PC-9 (cell line): ENCODE measurements at regions not wholly inside any gene's neighbourhood (a gene's known extent, or its start where the extent isn't known, plus 50 kb on each side); places are given as distances from the start of the nearest gene placed in this dataset.
A peak's percentile ranks its signal among the peaks of the same experiment; 100 is the strongest.

ENCODE experiments used
- BruUV-seq: library from RNA; stranded (reverse); fragments of 400-500 nt; replicated peaks from 2 replicates; lab custom pipeline; 2021; lab: Mats Ljungman, UMichigan
- CTCF ChIA-PET: fragments of 300-600 bp; sonication (Branson Sonifier 250); formaldehyde crosslinking; loops from one replicate; lab custom pipeline; 2022; ENCODE audit warnings: antibody characterized with exemption; lab: Charles Lee
- POLR2A ChIA-PET: fragments of 300-600 bp; sonication (Branson Sonifier 250); formaldehyde crosslinking; loops from one replicate; lab custom pipeline; 2022; ENCODE audit warnings: antibody characterized with exemption; ENCODE audit not compliant: unreplicated experiment; lab: Charles Lee
- DNase-seq, 2 experiments: peaks; one replicate each; pipeline versions ENCODE4 v3.0.0 to v3.0.0-alpha.2; 2015 to 2022; ENCODE audit warnings: mixed read lengths in 1 of 2
- H2AFZ ChIP-seq: fragments of 200-600 bp; sonication (generic); 2 replicates; pipeline ENCODE4 v1.8.1; 2017; ENCODE audit warnings: antibody characterized with exemption
- H3F3A ChIP-seq: fragments of 200-600 bp; sonication (generic); 2 replicates; pipeline ENCODE4 v1.8.1; 2017; ENCODE audit warnings: antibody characterized with exemption, mild to moderate bottlenecking, low read depth; ENCODE audit not compliant: insufficient read depth
- H3K27ac ChIP-seq: fragments of 200-600 bp; sonication (generic); 2 replicates; pipeline ENCODE4 v1.6.1; 2016; ENCODE audit warnings: mixed run types
- H3K27me3 ChIP-seq: fragments of 200-600 bp; sonication (generic); 2 replicates; pipeline ENCODE4 v1.6.1; 2016; ENCODE audit warnings: low read depth, mixed run types; ENCODE audit not compliant: insufficient read depth
- H3K36me3 ChIP-seq: fragments of 200-600 bp; sonication (generic); 2 replicates; pipeline ENCODE4 v1.6.1; 2016; ENCODE audit warnings: low read depth, mixed run types
- H3K4me1 ChIP-seq: fragments of 200-600 bp; sonication (generic); replicated peaks from 2 replicates; pipeline ENCODE4 v1.6.1; 2016; ENCODE audit warnings: mixed run types; ENCODE audit not compliant: insufficient read depth
- H3K4me2 ChIP-seq: fragments of 200-600 bp; sonication (generic); 2 replicates; pipeline ENCODE4 v1.6.1; 2017; ENCODE audit warnings: mixed run types
- H3K4me3 ChIP-seq: fragments of 200-600 bp; sonication (generic); 2 replicates; pipeline ENCODE4 v1.6.1; 2016; ENCODE audit warnings: mixed run types
- H3K79me2 ChIP-seq: fragments of 200-600 bp; sonication (generic); 2 replicates; pipeline ENCODE4 v1.6.1; 2017; ENCODE audit warnings: low read depth, mixed run types
- H3K9me2 ChIP-seq: fragments of 200-600 bp; sonication (generic); 2 replicates; pipeline ENCODE4 v1.8.1; 2017; ENCODE audit warnings: mild to moderate bottlenecking; ENCODE audit not compliant: insufficient read depth
- H3K9me3 ChIP-seq: fragments of 200-600 bp; sonication (generic); 2 replicates; pipeline ENCODE4 v1.8.1; 2016; ENCODE audit warnings: low read depth; ENCODE audit not compliant: insufficient read depth
- H4K20me1 ChIP-seq: fragments of 200-600 bp; sonication (generic); 2 replicates; pipeline ENCODE4 v1.8.1; 2017; ENCODE audit not compliant: insufficient read depth
- EZH2 ChIP-seq: fragments of 200-600 bp; sonication (generic); IDR thresholded peaks from 2 replicates; pipeline ENCODE4 v1.8.0; 2017; ENCODE audit warnings: antibody characterized with exemption, low read depth
- intact Hi-C: fragments of 100-400 bp; cut with micrococcal nuclease; formaldehyde crosslinking; loops from one replicate; pipeline ENCODE4 v1.10.0; 2022; ENCODE audit not compliant: unreplicated experiment
- TF ChIP-seq, protein P1 (sequence below): fragments of 200-600 bp; sonication (generic); conservative IDR thresholded peaks from 2 replicates; pipeline ENCODE4 v1.6.1; 2017; ENCODE audit warnings: mixed run types, antibody characterized with exemption, mild to moderate bottlenecking, moderate library complexity

DNA sequence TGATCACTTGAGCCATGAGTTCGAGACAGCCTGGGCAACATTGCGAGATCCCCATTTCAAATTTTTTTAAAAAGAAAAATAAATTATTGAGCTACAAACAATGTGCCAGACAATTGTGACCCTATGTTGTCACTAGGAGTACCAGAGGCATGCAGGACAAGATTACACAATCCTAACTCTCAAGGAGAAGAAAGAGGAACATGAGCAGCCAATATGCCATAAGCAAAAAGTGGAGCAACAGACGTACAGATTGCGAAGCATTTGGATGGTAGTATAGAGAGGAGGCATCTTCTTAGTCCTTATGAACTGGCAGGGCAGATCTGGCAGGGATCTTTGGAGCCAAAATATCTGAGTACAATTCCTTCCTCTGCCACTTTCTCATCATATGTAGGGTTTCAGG, 156.4 kb downstream of the OR2B2 start:
- CTCF ChIA-PET = no interaction called here
- no TSS peak for BruUV-seq
- intact Hi-C loops = no loop called here

DNA sequence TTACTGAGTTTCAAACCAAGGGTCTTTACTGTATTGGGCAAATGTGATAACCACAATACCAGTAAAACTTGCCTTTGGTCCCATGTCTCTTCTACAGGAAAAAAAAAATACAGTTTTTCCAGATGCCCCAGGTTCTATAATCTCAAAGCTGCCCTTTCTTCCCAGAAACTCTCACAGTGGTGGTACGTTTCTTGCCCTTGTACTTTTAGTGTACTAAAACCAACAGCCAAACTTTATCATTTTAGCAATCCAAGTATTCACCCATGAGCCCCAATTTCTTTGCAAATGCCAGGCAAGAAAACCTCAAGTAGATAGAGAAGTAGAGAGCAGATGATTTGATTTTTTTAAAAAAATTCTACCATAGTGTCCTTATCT, 157.8 kb downstream of the OR2B2 start:
- intact Hi-C loops = loop anchor here (1.0 to 5.0 kb wide), 4 partner anchors 207 to 592 kb away; partner anchors contain the start of gene POM121L2
- Histone ChIP-seq H4K20me1 (no peaks in the 10 kb centered on the region), H3F3A (peaks cover 11% of the 10 kb centered on the region), H3K4me2 (peak overlapping the region; percentile 78), H2AFZ (peak overlapping the region; percentile 79), H3K27ac (no peak overlapping the region), H3K36me3 (no peaks in the 10 kb centered on the region), H3K4me1 (peaks cover 8% of the 10 kb centered on the region; the same call in 1 of the 2 replicates), H3K79me2 (no peaks in the 10 kb centered on the region), H3K9me2 (no peaks in the 10 kb centered on the region), H3K9me3 (no peaks in the 10 kb centered on the region), H3K27me3 (no peaks in the 10 kb centered on the region), H3K4me3 (peak overlapping the region; percentile 73)
- BruUV-seq = no TSS peak
- TF ChIP-seq, protein P1, sequence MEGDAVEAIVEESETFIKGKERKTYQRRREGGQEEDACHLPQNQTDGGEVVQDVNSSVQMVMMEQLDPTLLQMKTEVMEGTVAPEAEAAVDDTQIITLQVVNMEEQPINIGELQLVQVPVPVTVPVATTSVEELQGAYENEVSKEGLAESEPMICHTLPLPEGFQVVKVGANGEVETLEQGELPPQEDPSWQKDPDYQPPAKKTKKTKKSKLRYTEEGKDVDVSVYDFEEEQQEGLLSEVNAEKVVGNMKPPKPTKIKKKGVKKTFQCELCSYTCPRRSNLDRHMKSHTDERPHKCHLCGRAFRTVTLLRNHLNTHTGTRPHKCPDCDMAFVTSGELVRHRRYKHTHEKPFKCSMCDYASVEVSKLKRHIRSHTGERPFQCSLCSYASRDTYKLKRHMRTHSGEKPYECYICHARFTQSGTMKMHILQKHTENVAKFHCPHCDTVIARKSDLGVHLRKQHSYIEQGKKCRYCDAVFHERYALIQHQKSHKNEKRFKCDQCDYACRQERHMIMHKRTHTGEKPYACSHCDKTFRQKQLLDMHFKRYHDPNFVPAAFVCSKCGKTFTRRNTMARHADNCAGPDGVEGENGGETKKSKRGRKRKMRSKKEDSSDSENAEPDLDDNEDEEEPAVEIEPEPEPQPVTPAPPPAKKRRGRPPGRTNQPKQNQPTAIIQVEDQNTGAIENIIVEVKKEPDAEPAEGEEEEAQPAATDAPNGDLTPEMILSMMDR = no peak
- ChIA-PET CTCF (interaction anchor here (0.5 to 1.0 kb wide), 2 partner anchors 84 to 474 kb away, joined by 3 read pairs; no protein-coding TSS in a partner anchor), POLR2A (interaction anchor here (0.7 kb wide), 2 partner anchors 366 to 1895 kb away, joined by 4 to 10 read pairs; no protein-coding TSS in a partner anchor)
- DNase-seq = no peak

More for the DNA sequence above, 156.4 kb downstream of the OR2B2 start:
- Histone ChIP-seq H3K36me3 (no peaks in the 10 kb centered on the region), H3F3A (peaks cover 11% of the 10 kb centered on the region), H3K9me2 (no peaks in the 10 kb centered on the region), H3K4me1 (peaks cover 8% of the 10 kb centered on the region; the same call in 1 of the 2 replicates), H2AFZ (no peak overlapping the region), H3K4me2 (no peak overlapping the region), H3K27me3 (no peaks in the 10 kb centered on the region), H4K20me1 (no peaks in the 10 kb centered on the region), H3K4me3 (no peak overlapping the region), H3K9me3 (no peaks in the 10 kb centered on the region), H3K27ac (no peak overlapping the region), H3K79me2 (no peaks in the 10 kb centered on the region)
- TF ChIP-seq, protein P1 = no peak
- no peak for TF ChIP-seq EZH2
- DNase-seq = no peak
- POLR2A ChIA-PET = no interaction called here

DNA sequence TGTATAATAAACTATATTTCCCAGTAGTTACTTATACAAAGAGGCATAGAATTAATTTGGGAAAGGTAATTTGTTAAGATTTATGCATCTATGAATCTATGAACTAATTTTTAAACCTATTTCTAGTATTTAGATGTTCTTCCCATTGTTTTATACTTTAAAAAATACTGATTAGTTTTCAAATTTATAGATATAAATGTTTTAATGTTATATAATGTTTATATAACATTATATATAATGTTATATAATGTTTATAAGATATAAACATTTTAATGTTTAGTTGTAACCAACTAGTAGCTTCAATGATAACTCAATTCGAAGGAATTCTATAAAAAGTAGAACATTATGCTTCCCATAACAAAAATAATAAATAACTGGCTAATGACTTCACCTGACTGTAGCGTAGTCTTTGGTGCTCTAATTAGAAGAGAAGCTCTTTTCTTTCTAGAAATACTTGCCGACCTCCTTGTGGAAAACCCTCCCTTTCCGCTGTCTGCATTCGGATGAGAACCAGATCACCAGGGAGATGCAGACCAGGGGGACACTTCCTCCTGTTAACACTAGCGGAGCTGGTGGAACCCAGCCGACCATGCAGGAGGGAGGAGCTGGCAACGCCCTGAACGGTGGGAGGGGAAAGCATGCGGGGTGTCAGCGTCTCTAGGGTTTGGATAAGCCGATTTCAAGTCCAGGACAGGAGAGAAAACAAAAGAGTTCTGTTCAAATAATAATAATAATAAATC, 158.4 kb downstream of the OR2B2 start:
- DNase-seq = peak; percentile 66 to 81
- POLR2A ChIA-PET = interaction anchor here (0.7 kb wide), 2 partner anchors 15 to 366 kb away, joined by 8 to 10 read pairs; no protein-coding TSS in a partner anchor
- Histone ChIP-seq H3K27me3 (no peaks in the 10 kb centered on the region), H4K20me1 (no peaks in the 10 kb centered on the region), H3K27ac (no peak overlapping the region), H3K4me3 (peak overlapping the region; percentile 73), H2AFZ (peak overlapping the region; percentile 79), H3K4me2 (peak overlapping the region; percentile 78), H3K9me2 (no peaks in the 10 kb centered on the region), H3K79me2 (no peaks in the 10 kb centered on the region), H3K9me3 (no peaks in the 10 kb centered on the region), H3K36me3 (no peaks in the 10 kb centered on the region), H3F3A (peaks cover 11% of the 10 kb centered on the region), H3K4me1 (peaks cover 8% of the 10 kb centered on the region; the same call in 1 of the 2 replicates)
- CTCF ChIA-PET = interaction anchor here (0.5 to 1.0 kb wide), 3 partner anchors 83 to 473 kb away, joined by 3 read pairs; no protein-coding TSS in a partner anchor
- intact Hi-C loops = loop anchor here (1.0 to 5.0 kb wide), 10 partner anchors 41 to 592 kb away; partner anchors contain the start of genes POM121L2 and ZNF184
- TF ChIP-seq EZH2 = no peak
- TF ChIP-seq, protein P1 = no peak
- no TSS peak for BruUV-seq
